ENCODE measurements at regions not wholly inside any gene's neighbourhood (a gene's known extent, or its start where the extent isn't known, plus 50 kb on each side); places are given as distances from the start of the nearest gene placed in this dataset.

DNA sequence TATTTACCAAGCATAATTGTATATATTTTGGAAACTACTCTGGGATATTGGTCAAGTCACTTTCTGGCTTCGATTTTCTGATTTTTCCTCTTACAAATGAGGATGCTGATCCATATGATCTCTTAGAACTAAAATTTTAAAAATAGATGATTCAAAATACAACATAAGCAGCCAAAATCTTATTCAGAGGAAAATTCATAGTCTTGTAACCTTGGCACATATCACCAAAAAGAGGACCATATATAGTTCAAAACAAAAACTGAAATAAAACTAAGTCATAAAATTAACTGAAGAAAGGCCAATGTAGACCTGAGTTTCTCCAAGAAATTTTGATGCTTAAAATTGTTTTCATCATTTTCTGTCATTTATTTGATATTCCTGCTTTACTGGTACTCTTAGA is 768.3 kb downstream of the SORCS3 start:
- H3K4me3 ChIP-seq (replicated peaks; ENCODE audit: low read depth, low read length) = no peak overlapping the region
- TF ChIP-seq, protein P1, sequence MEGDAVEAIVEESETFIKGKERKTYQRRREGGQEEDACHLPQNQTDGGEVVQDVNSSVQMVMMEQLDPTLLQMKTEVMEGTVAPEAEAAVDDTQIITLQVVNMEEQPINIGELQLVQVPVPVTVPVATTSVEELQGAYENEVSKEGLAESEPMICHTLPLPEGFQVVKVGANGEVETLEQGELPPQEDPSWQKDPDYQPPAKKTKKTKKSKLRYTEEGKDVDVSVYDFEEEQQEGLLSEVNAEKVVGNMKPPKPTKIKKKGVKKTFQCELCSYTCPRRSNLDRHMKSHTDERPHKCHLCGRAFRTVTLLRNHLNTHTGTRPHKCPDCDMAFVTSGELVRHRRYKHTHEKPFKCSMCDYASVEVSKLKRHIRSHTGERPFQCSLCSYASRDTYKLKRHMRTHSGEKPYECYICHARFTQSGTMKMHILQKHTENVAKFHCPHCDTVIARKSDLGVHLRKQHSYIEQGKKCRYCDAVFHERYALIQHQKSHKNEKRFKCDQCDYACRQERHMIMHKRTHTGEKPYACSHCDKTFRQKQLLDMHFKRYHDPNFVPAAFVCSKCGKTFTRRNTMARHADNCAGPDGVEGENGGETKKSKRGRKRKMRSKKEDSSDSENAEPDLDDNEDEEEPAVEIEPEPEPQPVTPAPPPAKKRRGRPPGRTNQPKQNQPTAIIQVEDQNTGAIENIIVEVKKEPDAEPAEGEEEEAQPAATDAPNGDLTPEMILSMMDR (IDR thresholded peaks at IDR 0.05; ENCODE audit: low read depth, low read length, missing control alignments) = no peak
- DNase-seq (ENCODE audit: extremely low read depth, low read depth) = no peak

DNA sequence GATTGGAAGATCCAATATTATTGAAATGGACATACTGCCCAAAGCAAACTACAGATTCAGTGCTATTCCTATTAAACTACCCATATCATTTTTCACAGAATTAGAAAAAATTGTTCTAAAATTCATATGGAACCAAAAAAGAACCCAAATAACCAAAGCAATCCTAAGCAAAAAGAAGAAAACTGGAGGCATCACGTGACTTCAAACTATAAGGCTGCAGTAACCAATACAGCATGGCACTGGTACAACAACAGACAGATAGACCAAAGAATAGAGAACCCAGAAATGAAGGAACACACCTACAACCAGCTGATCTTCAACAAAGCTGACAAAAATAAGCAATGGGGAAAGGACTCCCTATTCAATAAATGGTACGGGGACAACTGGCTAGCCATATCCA is 765.4 kb downstream of the SORCS3 start:
- H3K4me3 ChIP-seq (replicated peaks; ENCODE audit: low read depth, low read length) = no peak overlapping the region

DNA sequence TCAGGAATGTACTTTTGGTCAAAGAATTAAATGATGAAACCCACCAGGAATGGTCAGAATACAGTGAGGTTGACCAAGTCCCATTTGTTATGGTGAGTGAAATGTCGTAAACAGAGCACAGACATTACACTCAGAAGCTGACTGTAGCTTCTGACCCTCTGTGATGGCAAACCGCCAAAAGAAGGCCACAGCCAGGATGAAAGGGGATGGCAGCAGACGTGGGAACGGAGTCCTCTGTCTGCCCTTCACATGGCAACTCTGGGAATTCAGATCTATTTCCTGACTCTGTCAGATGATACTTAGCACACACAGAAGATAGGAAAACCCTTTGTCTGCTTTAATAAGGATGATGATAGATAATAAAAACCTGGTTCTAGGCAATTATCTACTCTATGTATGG is 757.1 kb downstream of the SORCS3 start:
- H3K4me3 ChIP-seq (replicated peaks; ENCODE audit: low read depth, low read length) = no peak overlapping the region
- no peak for DNase-seq (ENCODE audit: extremely low read depth, low read depth)
- TF ChIP-seq, protein P1 (IDR thresholded peaks at IDR 0.05; ENCODE audit: low read depth, low read length, missing control alignments) = no peak

More for the DNA sequence above, 765.4 kb downstream of the SORCS3 start:
- TF ChIP-seq, protein P1 (IDR thresholded peaks at IDR 0.05; ENCODE audit: low read depth, low read length, missing control alignments) = no peak
- DNase-seq (ENCODE audit: extremely low read depth, low read depth) = no peak

DNA sequence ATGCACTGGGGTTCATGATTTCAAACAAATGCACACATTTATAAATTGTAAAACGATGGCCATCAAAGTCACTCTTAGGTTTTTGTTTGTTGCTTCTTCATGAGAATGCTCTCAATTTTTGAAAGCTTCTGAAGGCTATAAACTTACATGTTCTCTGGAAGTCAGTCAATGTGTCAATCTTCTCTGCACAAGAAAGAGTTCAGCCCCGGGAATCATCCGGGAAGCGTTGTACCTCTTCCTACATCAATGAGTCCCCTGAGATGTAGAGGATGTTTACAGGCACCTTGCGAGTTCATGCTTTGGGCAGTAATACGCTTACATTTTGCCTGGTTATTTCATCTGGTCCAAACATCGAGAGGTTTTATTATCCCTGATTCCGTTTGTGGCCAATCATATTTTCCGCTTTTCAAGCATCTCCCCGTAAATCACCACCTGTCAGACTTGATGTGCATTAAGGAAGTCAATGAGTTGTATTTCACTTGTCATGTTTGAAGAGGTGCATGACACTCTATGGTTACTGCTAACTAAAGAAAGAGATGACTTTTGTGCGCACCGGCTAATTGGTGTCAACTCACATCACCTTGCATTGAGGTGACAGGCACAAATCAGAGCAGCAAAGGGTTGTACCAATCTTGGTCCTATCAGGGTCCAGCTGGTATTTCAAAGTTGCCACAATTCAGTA is 750.7 kb downstream of the SORCS3 start:
- TF ChIP-seq, protein P1 (IDR thresholded peaks at IDR 0.05; ENCODE audit: low read depth, low read length, missing control alignments) = no peak

DNA sequence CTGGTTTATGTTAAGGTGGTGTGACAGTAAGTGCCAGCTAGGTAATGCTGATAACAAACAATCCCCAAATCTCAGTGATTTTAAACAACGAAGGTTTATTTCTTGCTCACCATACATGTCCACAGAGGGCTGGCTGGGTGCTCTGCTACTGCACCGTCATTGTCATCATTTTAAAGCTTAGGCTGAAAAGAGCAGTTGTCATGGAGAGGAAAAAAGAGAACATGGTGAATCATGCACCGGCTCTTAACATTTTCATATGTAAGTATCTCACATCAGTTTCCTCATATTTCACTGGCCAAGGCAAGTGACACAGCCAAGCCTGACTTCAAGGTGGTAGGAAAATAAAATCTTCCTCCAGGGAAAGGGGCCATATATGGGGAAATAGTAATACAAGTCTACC is 746.9 kb downstream of the SORCS3 start:
- TF ChIP-seq, protein P1 (IDR thresholded peaks at IDR 0.05; ENCODE audit: low read depth, low read length, missing control alignments) = no peak
- no peak overlapping the region for H3K4me3 ChIP-seq (replicated peaks; ENCODE audit: low read depth, low read length)
- DNase-seq (ENCODE audit: extremely low read depth, low read depth) = no peak

More for the DNA sequence above, 750.7 kb downstream of the SORCS3 start:
- no peak for DNase-seq (ENCODE audit: extremely low read depth, low read depth)
- no peak overlapping the region for H3K4me3 ChIP-seq (replicated peaks; ENCODE audit: low read depth, low read length)

DNA sequence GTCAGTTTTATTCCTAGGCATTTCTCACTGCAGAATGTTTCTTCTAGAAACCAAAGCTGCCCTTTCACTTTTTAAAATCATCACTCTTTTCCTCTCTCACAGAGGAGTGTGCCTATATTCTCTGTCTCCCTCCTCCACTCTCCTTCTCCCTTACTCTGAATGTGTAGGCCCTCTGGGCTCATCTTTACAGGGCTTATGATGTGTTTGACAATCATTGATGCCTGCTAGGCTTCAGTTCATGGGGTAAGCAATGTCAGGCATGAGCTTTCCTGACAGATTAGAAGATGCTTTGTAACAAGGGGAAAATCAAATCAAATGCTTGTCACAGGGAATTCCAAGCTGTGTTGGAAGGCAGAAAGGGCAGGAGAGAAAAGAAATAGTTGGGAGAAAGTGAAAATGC is 742.9 kb downstream of the SORCS3 start:
- DNase-seq (ENCODE audit: extremely low read depth, low read depth) = no peak
- TF ChIP-seq, protein P1 (IDR thresholded peaks at IDR 0.05; ENCODE audit: low read depth, low read length, missing control alignments) = no peak

DNA sequence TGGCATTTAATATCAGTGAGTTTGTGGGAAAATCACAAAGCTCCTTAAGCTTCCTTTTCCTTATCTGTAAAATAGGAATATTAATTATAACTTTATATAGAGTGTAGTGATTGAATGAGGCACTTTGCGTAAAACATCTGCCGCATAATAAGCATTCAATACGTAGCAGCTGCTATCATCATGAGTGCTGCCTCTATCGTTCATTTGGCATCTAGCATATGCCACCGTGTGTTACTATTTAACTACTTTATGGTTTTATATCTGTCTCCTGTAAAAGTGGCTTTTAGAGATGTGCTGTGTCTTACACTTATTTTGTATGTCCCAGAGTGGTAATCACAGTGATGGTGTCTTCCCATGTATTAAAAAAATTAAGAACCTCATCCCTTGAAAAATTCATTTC is 729.6 kb downstream of the SORCS3 start:
- DNase-seq (ENCODE audit: extremely low read depth, low read depth) = no peak
- TF ChIP-seq, protein P1 (IDR thresholded peaks at IDR 0.05; ENCODE audit: low read depth, low read length, missing control alignments) = no peak
- no peak overlapping the region for H3K4me3 ChIP-seq (replicated peaks; ENCODE audit: low read depth, low read length)

More for the DNA sequence above, 742.9 kb downstream of the SORCS3 start:
- H3K4me3 ChIP-seq (replicated peaks; ENCODE audit: low read depth, low read length) = no peak overlapping the region

All from HFF-Myc (cell line).